ENCODE measurements at regions not wholly inside any gene's neighbourhood (a gene's known extent, or its start where the extent isn't known, plus 50 kb on each side); places are given as distances from the start of the nearest gene placed in this dataset.
"Not testable (repeated sequence)": the region's sequence is repeated elsewhere in the genome, so short reads cannot be mapped to it uniquely, and the experiment has no call there.

- no peaks in the 10 kb centered on the region for H4K20me1 ChIP-seq
These were observed 1109.0 kb downstream of the UQCRFS1 start for GRCh38 chr19:28103921-28104320.

GRCh38 chr19:28084659-28085157 lies 1128.2 kb downstream of the UQCRFS1 start:
- not testable (repeated sequence) for H3K36me3 ChIP-seq, H3K27me3 ChIP-seq, H3K9ac ChIP-seq, H4K20me1 ChIP-seq, H3K27ac ChIP-seq, H3K4me3 ChIP-seq, H3K4me2 ChIP-seq, H3K9me3 ChIP-seq, H3K4me1 ChIP-seq

More at GRCh38 chr19:28103921-28104320, 1109.0 kb downstream of the UQCRFS1 start:
- Histone ChIP-seq H3K27ac (no peak overlapping the region), H3K9ac (no peak overlapping the region), H3K27me3 (no peaks in the 10 kb centered on the region), H3K4me3 (no peak overlapping the region), H3K4me2 (no peak overlapping the region), H3K4me1 (no peaks in the 10 kb centered on the region), H3K9me3 (no peaks in the 10 kb centered on the region), H3K36me3 (no peaks in the 10 kb centered on the region)
- no peak for TF ChIP-seq Cebpa-rat (IDR thresholded peaks at IDR 0.05)

DNA sequence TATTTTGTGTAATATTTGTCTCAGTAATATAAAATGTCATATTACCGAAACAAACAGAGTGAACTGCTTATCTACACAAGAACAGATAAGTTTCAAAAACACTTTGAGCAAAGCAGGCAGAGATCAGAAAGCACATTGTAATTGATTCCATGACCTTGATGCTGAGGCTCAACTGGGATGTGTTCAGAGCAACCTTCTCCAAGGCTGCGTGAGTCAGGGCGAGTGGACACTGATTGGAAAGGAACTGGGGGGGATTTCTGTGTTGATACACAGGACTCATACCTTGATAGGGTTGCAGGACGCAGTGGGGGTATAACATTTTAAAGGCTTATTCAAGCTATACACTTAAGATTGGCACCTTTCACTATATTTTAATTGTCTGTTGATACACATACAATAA lies 1136.3 kb downstream of the UQCRFS1 start:
- no peaks in the 10 kb centered on the region for H3K27me3 ChIP-seq
- no peaks in the 10 kb centered on the region for H3K4me1 ChIP-seq
- no peak overlapping the region for H3K4me3 ChIP-seq
- H3K9ac ChIP-seq = no peak overlapping the region
- no peak overlapping the region for H3K27ac ChIP-seq
- no peak overlapping the region for H3K4me2 ChIP-seq
- no peak for TF ChIP-seq Cebpa-rat (IDR thresholded peaks at IDR 0.05)
- no peaks in the 10 kb centered on the region for H3K9me3 ChIP-seq
- no peaks in the 10 kb centered on the region for H3K36me3 ChIP-seq
- H4K20me1 ChIP-seq = no peaks in the 10 kb centered on the region

- H3K36me3 ChIP-seq = no peaks in the 10 kb centered on the region
- no peak overlapping the region for H3K4me3 ChIP-seq
- H3K27ac ChIP-seq = no peak overlapping the region
- no peaks in the 10 kb centered on the region for H3K27me3 ChIP-seq
- H4K20me1 ChIP-seq = no peaks in the 10 kb centered on the region
- H3K9ac ChIP-seq = no peak overlapping the region
- no peak overlapping the region for H3K4me2 ChIP-seq
- H3K9me3 ChIP-seq = no peaks in the 10 kb centered on the region
- TF ChIP-seq Cebpa-rat (IDR thresholded peaks at IDR 0.05) = no peak
- H3K4me1 ChIP-seq = no peaks in the 10 kb centered on the region
These were observed 1137.7 kb downstream of the UQCRFS1 start for GRCh38 chr19:28075229-28075628.

DNA sequence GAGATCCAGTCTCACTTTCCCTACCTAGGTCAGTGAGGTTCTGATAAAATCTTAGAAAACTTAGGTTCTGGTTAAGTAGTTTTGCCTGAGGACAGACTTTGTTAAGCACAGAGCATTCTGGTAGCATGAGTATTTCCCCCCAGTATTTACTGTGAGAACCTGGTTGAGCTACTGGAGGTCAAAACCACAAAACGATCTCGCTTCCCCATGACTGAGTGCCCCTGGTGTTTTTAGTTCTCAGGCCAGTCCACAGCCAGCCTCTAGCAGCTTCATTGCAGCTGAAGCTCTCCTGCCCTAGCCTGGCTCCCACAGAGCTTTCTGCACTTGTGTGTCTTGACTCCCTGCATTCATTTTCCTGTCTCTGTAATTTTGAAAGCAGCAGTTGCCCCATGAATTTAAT lies 1138.2 kb downstream of the UQCRFS1 start:
- no peaks in the 10 kb centered on the region for H3K4me1 ChIP-seq
- no peak overlapping the region for H3K4me2 ChIP-seq
- H4K20me1 ChIP-seq = no peaks in the 10 kb centered on the region
- H3K36me3 ChIP-seq = no peaks in the 10 kb centered on the region
- H3K27ac ChIP-seq = no peak overlapping the region
- no peaks in the 10 kb centered on the region for H3K9me3 ChIP-seq
- no peak for TF ChIP-seq Cebpa-rat (IDR thresholded peaks at IDR 0.05)
- no peaks in the 10 kb centered on the region for H3K27me3 ChIP-seq
- H3K9ac ChIP-seq = no peak overlapping the region
- no peak overlapping the region for H3K4me3 ChIP-seq

DNA sequence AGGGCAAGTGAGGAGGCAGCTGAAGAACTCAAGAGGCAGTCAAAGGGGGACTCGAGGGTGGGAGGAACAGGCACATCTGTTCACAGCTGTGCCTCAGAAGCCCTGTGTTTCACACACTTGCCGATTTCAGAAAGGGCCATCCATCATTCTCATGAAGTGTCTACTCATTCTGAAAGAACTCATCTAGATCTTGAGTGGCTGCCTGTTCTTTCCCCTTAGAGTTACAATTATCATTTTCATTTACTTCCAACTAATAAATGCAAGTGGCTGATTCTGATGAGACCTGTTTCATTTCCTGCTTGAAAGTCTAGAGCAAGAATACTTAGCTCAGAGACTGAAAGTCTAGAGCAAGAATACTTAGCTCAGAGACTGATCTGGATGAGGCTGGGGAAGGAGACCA lies 1145.1 kb downstream of the UQCRFS1 start:
- Histone ChIP-seq H4K20me1 (no peaks in the 10 kb centered on the region), H3K9me3 (no peaks in the 10 kb centered on the region), H3K36me3 (no peaks in the 10 kb centered on the region), H3K9ac (no peak overlapping the region), H3K27me3 (no peaks in the 10 kb centered on the region), H3K4me3 (no peak overlapping the region), H3K4me2 (no peak overlapping the region), H3K4me1 (no peaks in the 10 kb centered on the region), H3K27ac (no peak overlapping the region)
- no peak for TF ChIP-seq Cebpa-rat (IDR thresholded peaks at IDR 0.05)

DNA sequence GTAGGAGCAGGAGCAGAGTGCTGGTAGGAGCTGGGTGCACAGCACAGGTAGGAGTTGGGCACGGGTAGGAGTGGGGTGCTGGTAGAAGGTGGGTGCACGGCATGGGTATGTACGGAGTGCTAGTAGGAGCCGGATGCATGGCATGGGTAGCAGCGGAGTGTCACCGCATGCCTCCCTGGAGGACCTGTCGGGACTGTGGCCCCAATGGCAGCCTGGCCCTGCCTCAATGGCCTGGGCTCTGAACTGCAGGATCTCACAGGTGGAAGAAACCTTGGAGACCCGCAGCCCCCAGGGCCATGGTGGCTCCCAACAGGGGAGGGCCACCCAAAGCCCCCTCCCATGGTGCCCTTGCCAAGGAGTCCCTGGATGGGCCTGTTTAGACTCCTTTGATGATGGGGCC lies 1146.0 kb downstream of the UQCRFS1 start:
- Histone ChIP-seq H3K9ac (no peak overlapping the region), H3K36me3 (no peaks in the 10 kb centered on the region), H3K4me1 (no peaks in the 10 kb centered on the region), H3K27ac (no peak overlapping the region), H3K4me3 (no peak overlapping the region), H3K9me3 (no peaks in the 10 kb centered on the region), H4K20me1 (no peaks in the 10 kb centered on the region), H3K4me2 (no peak overlapping the region), H3K27me3 (no peaks in the 10 kb centered on the region)
- TF ChIP-seq Cebpa-rat (IDR thresholded peaks at IDR 0.05) = no peak

DNA sequence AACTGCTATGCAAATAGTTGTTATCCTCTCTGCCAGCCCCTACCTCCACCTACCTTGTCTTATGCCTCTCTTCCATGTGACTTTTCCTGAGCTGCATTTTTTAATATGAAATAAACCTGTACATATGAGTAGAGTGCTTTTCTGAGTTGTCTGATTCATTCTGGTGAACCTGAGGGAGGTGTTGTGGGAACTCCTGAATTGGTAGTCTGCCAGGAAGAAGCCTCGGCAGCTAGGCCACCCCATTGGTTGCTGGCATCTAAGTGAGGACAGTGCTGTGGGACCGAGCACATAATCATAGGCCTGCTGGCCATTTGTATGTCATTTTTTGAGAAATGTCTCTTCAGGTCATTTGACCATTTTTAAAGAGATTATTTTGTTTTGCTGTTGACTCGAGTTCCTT lies 1146.8 kb downstream of the UQCRFS1 start:
- no peaks in the 10 kb centered on the region for H4K20me1 ChIP-seq
- no peak overlapping the region for H3K27ac ChIP-seq
- H3K4me2 ChIP-seq = no peak overlapping the region
- H3K4me1 ChIP-seq = no peaks in the 10 kb centered on the region
- H3K36me3 ChIP-seq = no peaks in the 10 kb centered on the region
- no peaks in the 10 kb centered on the region for H3K27me3 ChIP-seq
- no peak overlapping the region for H3K9ac ChIP-seq
- no peak for TF ChIP-seq Cebpa-rat (IDR thresholded peaks at IDR 0.05)
- no peaks in the 10 kb centered on the region for H3K9me3 ChIP-seq
- H3K4me3 ChIP-seq = no peak overlapping the region

GRCh38 chr19:28065026-28065425 lies 1147.9 kb downstream of the UQCRFS1 start:
- no peaks in the 10 kb centered on the region for H3K4me1 ChIP-seq
- TF ChIP-seq Cebpa-rat (IDR thresholded peaks at IDR 0.05) = no peak
- no peaks in the 10 kb centered on the region for H3K27me3 ChIP-seq
- no peaks in the 10 kb centered on the region for H4K20me1 ChIP-seq
- no peak overlapping the region for H3K27ac ChIP-seq
- H3K9ac ChIP-seq = no peak overlapping the region
- H3K9me3 ChIP-seq = no peaks in the 10 kb centered on the region
- no peaks in the 10 kb centered on the region for H3K36me3 ChIP-seq
- H3K4me2 ChIP-seq = no peak overlapping the region
- no peak overlapping the region for H3K4me3 ChIP-seq

DNA sequence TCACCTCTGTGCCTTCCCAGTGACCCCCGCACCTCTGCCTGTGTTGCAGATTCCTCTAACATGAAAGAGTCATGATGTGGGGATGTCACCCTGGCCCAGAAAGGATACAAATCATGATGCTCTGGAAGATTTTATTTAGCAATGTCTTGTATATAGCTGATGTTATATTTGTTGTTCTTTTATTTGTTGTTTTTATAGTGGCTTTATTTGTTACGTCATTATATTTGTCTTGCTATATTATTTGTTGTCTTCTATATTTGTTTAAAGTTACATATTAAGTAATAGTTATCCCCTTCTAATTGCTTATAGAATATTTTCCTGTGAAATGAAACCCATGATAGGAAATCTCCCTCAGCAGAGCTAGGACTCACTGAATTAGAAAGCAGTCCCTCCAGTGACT lies 1149.2 kb downstream of the UQCRFS1 start:
- peaks cover 9% of the 10 kb centered on the region; the same call in 1 of the 2 replicates for H3K9me3 ChIP-seq
- no peaks in the 10 kb centered on the region for H3K36me3 ChIP-seq
- H3K9ac ChIP-seq = no peak overlapping the region
- no peak overlapping the region for H3K4me3 ChIP-seq
- TF ChIP-seq Cebpa-rat (IDR thresholded peaks at IDR 0.05) = no peak
- H3K4me2 ChIP-seq = no peak overlapping the region
- no peaks in the 10 kb centered on the region for H4K20me1 ChIP-seq
- H3K4me1 ChIP-seq = no peaks in the 10 kb centered on the region
- H3K27ac ChIP-seq = no peak overlapping the region
- no peaks in the 10 kb centered on the region for H3K27me3 ChIP-seq

DNA sequence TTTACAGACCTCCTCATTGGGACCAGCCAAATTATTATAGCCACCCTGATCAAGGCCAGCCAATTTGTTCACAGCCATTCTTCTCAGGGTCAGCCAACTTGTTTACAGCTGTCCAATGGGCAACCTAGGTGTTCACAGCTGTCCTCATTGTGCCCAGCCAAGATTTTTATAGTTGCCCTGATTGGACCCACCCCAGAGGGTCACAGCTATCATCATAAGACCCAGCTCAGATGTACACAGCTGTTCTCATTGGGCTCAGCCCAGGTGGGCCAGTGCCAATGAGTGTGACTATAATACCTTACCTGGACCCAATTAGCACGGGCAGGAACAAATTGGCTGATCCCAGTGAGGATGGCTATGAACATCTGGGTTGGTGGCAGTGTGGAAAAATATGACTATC lies 1151.8 kb downstream of the UQCRFS1 start:
- TF ChIP-seq Cebpa-rat (IDR thresholded peaks at IDR 0.05) = no peak
- H4K20me1 ChIP-seq = no peaks in the 10 kb centered on the region
- H3K4me1 ChIP-seq = no peaks in the 10 kb centered on the region
- no peaks in the 10 kb centered on the region for H3K27me3 ChIP-seq
- no peak overlapping the region for H3K4me3 ChIP-seq
- H3K27ac ChIP-seq = no peak overlapping the region
- peaks cover 24% of the 10 kb centered on the region for H3K9me3 ChIP-seq
- no peak overlapping the region for H3K4me2 ChIP-seq
- no peak overlapping the region for H3K9ac ChIP-seq
- no peaks in the 10 kb centered on the region for H3K36me3 ChIP-seq

DNA sequence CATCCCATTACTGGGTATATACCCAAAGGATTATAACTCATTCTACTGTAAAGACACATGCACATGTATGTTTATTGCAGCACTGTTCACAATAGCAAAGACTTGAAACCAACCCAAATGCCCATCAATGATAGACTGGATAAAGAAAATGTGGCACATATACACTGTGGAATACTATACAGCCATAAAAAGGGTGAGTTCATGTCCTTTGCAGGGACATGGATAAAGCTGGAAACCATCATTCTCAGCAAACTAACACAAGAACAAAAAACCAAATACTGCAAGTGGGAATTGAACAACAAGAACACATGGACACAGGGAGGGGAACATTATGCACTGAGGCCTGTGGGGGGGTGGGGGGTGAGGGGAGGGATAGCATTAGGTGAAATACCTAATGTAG lies 1155.9 kb downstream of the UQCRFS1 start:
- not testable (repeated sequence) for H3K4me2 ChIP-seq, H3K27ac ChIP-seq, H3K4me1 ChIP-seq, H4K20me1 ChIP-seq, H3K27me3 ChIP-seq, H3K36me3 ChIP-seq, H3K4me3 ChIP-seq, H3K9ac ChIP-seq
- peaks cover 24% of the 10 kb centered on the region for H3K9me3 ChIP-seq
